ENCODE measurements at regions not wholly inside any gene's neighbourhood (a gene's known extent, or its start where the extent isn't known, plus 50 kb on each side); places are given as distances from the start of the nearest gene placed in this dataset.

GRCh38 chr22:47240116-47240515, 477.7 kb downstream of the TBC1D22A start:
- no peaks in the 10 kb centered on the region for H3K36me3 Mint-ChIP-seq
- WGBS (ENCODE audit: insufficient coverage) = 71% methylated on average over 8 of the region's 10 CpGs
- H3K27me3 Mint-ChIP-seq (ENCODE audit: low read depth in 2 of 2) = peaks cover 12 to 22% of the 10 kb centered on the region in 2 donors
- Histone ChIP-seq H3K27ac (ENCODE audit: low read length) (no peak overlapping the region), H3K27me3 (ENCODE audit: control insufficient read depth, insufficient read depth, low read length) (no peaks in the 10 kb centered on the region), H3K4me1 (ENCODE audit: control insufficient read depth, insufficient read depth, low read length) (no peaks in the 10 kb centered on the region), H3K4me3 (ENCODE audit: low read length) (no peak overlapping the region), H3K9me3 (ENCODE audit: control insufficient read depth, insufficient read depth, low read length) (peaks cover 2% of the 10 kb centered on the region), H3K36me3 (ENCODE audit: control insufficient read depth, insufficient read depth, low read length) (no peaks in the 10 kb centered on the region)
- DNase-seq (no peak), ATAC-seq (no peak)
- intact Hi-C loops (cut with micrococcal nuclease) = no loop called here
- no peaks in the 10 kb centered on the region for H3K4me1 Mint-ChIP-seq
- H3K27ac Mint-ChIP-seq = no peak overlapping the region
- no peak overlapping the region for H3K4me3 Mint-ChIP-seq
- no peak for TF ChIP-seq CTCF (IDR thresholded peaks at IDR 0.05)
- H3K9me3 Mint-ChIP-seq = no peaks in the 10 kb centered on the region

- Histone ChIP-seq H3K36me3 (ENCODE audit: control insufficient read depth, insufficient read depth, low read length) (no peaks in the 10 kb centered on the region), H3K27me3 (ENCODE audit: control insufficient read depth, insufficient read depth, low read length) (no peaks in the 10 kb centered on the region), H3K9me3 (ENCODE audit: control insufficient read depth, insufficient read depth, low read length) (peaks cover 2% of the 10 kb centered on the region), H3K27ac (ENCODE audit: low read length) (no peak overlapping the region), H3K4me3 (ENCODE audit: low read length) (no peak overlapping the region), H3K4me1 (ENCODE audit: control insufficient read depth, insufficient read depth, low read length) (no peaks in the 10 kb centered on the region)
- no peaks in the 10 kb centered on the region for H3K9me3 Mint-ChIP-seq
- H3K4me3 Mint-ChIP-seq = no peak overlapping the region
- H3K27me3 Mint-ChIP-seq (ENCODE audit: low read depth in 2 of 2) = peaks cover 7 to 15% of the 10 kb centered on the region in 2 donors
- H3K36me3 Mint-ChIP-seq = no peaks in the 10 kb centered on the region
- 71% methylated on average over 6 of the region's 6 CpGs for WGBS (ENCODE audit: insufficient coverage)
- ATAC-seq = no peak
- H3K27ac Mint-ChIP-seq = no peak overlapping the region
- DNase-seq = no peak
- no peak for TF ChIP-seq CTCF (IDR thresholded peaks at IDR 0.05)
- H3K4me1 Mint-ChIP-seq = no peaks in the 10 kb centered on the region
- intact Hi-C loops (cut with micrococcal nuclease) = no loop called here
These were observed 477.0 kb downstream of the TBC1D22A start for GRCh38 chr22:47239474-47239860.

DNA sequence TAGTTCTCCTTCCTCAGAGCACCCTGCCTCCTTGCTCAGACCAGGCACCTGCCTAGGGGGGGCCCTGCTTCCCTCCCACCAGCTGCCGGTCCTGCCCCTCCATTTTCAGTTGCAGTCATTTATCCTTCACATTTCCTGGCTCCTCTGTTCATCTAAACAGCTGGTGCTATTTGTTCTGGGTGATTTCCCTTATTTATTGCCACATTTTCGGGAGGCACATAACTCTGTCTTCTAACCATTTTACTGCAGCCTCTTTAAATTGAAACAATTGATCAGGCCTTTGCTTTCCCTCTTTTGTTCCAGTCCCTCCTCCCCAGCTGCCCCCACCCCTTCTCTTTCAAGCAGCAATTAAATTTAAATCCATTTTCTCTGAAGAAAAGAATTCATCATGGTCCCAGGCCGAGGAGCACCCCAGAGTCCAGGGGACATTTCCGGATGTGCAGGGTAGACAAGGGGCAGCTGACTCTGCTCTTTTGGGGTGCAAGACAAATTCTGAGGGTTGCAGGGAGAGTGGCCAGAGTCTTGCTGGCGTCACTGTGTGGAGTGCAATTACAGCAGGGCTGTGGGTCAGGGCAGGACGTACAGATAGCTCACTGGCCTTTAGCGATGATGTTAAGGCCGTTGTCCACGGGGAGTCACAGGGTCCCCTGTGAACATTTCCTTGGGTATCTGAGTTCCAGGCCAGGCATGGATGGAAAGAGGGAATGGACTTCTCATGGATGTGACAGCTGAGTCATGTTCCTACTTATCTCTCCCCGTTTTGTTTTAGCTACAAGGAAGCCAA, 476.4 kb downstream of the TBC1D22A start:
- Mint-ChIP-seq H3K27me3 (ENCODE audit: low read depth in 2 of 2) (peaks cover 7 to 10% of the 10 kb centered on the region in 2 donors), H3K4me3 (no peak overlapping the region), H3K27ac (no peak overlapping the region), H3K4me1 (no peaks in the 10 kb centered on the region), H3K9me3 (no peaks in the 10 kb centered on the region), H3K36me3 (no peaks in the 10 kb centered on the region)
- Histone ChIP-seq H3K36me3 (ENCODE audit: control insufficient read depth, insufficient read depth, low read length) (no peaks in the 10 kb centered on the region), H3K27ac (ENCODE audit: low read length) (no peak overlapping the region), H3K27me3 (ENCODE audit: control insufficient read depth, insufficient read depth, low read length) (no peaks in the 10 kb centered on the region), H3K4me3 (ENCODE audit: low read length) (no peak overlapping the region), H3K9me3 (ENCODE audit: control insufficient read depth, insufficient read depth, low read length) (peaks cover 2% of the 10 kb centered on the region), H3K4me1 (ENCODE audit: control insufficient read depth, insufficient read depth, low read length) (no peaks in the 10 kb centered on the region)
- intact Hi-C loops (cut with micrococcal nuclease) = no loop called here
- ATAC-seq (no peak), DNase-seq (no peak)
- whole genome bisulfite sequencing (ENCODE audit: insufficient coverage) = 74% methylated on average over 10 of the region's 10 CpGs
- TF ChIP-seq CTCF (IDR thresholded peaks at IDR 0.05) = no peak
